T-cell (primary cell): ENCODE measurements at regions not wholly inside any gene's neighbourhood (a gene's known extent, or its start where the extent isn't known, plus 50 kb on each side); places are given as distances from the start of the nearest gene placed in this dataset.

Experiments
- ATAC-seq, 4 experiments: fragments of 200-7000 bp in 3 of 4; fragments of 150-1000 bp in 1 of 4; cut with Tn5 transposase; replicated peaks in 1 of 4; 1 replicate in 3 of 4; 2 replicates in 1 of 4; pipeline ENCODE4 v1.10.0; 2021; ENCODE audit warnings: moderate library complexity in 3 of 4, mild to moderate bottlenecking in 2 of 4, moderate number of reproducible peaks in 1 of 4
- CTCF ChIA-PET, 2 donors: fragments of 300-600 bp; sonication (Branson Sonifier 250); formaldehyde crosslinking; loops; one replicate each; lab custom pipeline; 2022; ENCODE audit warnings: antibody characterized with exemption in 2 of 2; lab: Charles Lee
- POLR2A ChIA-PET, 2 donors: fragments of 300-600 bp; sonication (Branson Sonifier 250); formaldehyde crosslinking; loops; one replicate each; lab custom pipeline; 2022; ENCODE audit warnings: antibody characterized with exemption in 2 of 2; lab: Charles Lee
- DNase-seq, 35 experiments: peaks; one replicate each; pipeline versions ENCODE4 v3.0.0 to v3.0.0-alpha.2; 2013 to 2023
- H3K27ac ChIP-seq: one replicate; pipeline ENCODE4 v1.5.1; 2013; ENCODE audit warnings: low read length
- H3K27me3 ChIP-seq, 2 experiments: replicated peaks in 1 of 2; 1 replicate in 1 of 2; 2 replicates in 1 of 2; pipeline versions ENCODE4 v1.6.1 to v1.7.0; 2013; ENCODE audit warnings: low read length in 1 of 2, mixed read lengths in 1 of 2; ENCODE audit not compliant: control insufficient read depth in 2 of 2, insufficient read depth in 2 of 2; ENCODE audit errors: extremely low read depth in 1 of 2
- H3K36me3 ChIP-seq, 2 donors: 1 replicate in 1 of 2; 2 replicates in 1 of 2; pipeline versions ENCODE4 v1.6.1 to v1.7.0; 2013; ENCODE audit warnings: low read length in 1 of 2; ENCODE audit not compliant: control insufficient read depth in 2 of 2, insufficient read depth in 1 of 2; ENCODE audit errors: extremely low read depth in 1 of 2
- H3K4me1 ChIP-seq, 2 experiments: 1 replicate in 1 of 2; 2 replicates in 1 of 2; pipeline versions ENCODE4 v1.6.1 to v1.7.0; 2013; ENCODE audit warnings: low read length in 2 of 2, mixed read lengths in 1 of 2; ENCODE audit not compliant: insufficient read depth in 2 of 2, control insufficient read depth in 1 of 2; ENCODE audit errors: extremely low read depth in 1 of 2
- H3K4me3 ChIP-seq, 2 donors: 1 replicate in 1 of 2; 2 replicates in 1 of 2; pipeline versions ENCODE4 v1.5.1 to v1.7.0; 2013; ENCODE audit warnings: mild to moderate bottlenecking in 2 of 2, low read length in 1 of 2, moderate library complexity in 1 of 2; ENCODE audit not compliant: control insufficient read depth in 1 of 2; ENCODE audit errors: extremely low read depth in 1 of 2
- H3K9me3 ChIP-seq: 2 replicates; pipeline ENCODE4 v1.7.0; 2013
- H3K27ac Mint-ChIP-seq, 2 donors: one replicate each; pipeline ENCODE4 v1.8.0; 2020 to 2021; ENCODE audit warnings: mild to moderate bottlenecking in 2 of 2, mixed read lengths in 2 of 2
- H3K27me3 Mint-ChIP-seq, 2 donors: one replicate each; pipeline ENCODE4 v1.8.0; 2021 to 2022; ENCODE audit warnings: mixed read lengths in 2 of 2
- H3K36me3 Mint-ChIP-seq: one replicate; pipeline ENCODE4 v1.8.0; 2021; ENCODE audit warnings: mixed read lengths
- H3K4me1 Mint-ChIP-seq, 3 donors: one replicate each; pipeline ENCODE4 v1.8.0; 2020 to 2022; ENCODE audit warnings: mixed read lengths in 3 of 3, mild to moderate bottlenecking in 1 of 3
- H3K4me3 Mint-ChIP-seq, 3 donors: one replicate each; pipeline ENCODE4 v1.8.0; 2020 to 2022; ENCODE audit warnings: mild to moderate bottlenecking in 3 of 3, mixed read lengths in 3 of 3, moderate library complexity in 3 of 3
- H3K9me3 Mint-ChIP-seq, 3 donors: one replicate each; pipeline ENCODE4 v1.8.0; 2020 to 2022; ENCODE audit warnings: mixed read lengths in 3 of 3
- WGBS: methylation state at CpG from one replicate; pipeline ENCODE4 v1.1.5; 2013; ENCODE audit warnings: missing lambda C conversion rate; ENCODE audit not compliant: insufficient coverage; 5-methylcytosine and 5-hydroxymethylcytosine counted together

DNA sequence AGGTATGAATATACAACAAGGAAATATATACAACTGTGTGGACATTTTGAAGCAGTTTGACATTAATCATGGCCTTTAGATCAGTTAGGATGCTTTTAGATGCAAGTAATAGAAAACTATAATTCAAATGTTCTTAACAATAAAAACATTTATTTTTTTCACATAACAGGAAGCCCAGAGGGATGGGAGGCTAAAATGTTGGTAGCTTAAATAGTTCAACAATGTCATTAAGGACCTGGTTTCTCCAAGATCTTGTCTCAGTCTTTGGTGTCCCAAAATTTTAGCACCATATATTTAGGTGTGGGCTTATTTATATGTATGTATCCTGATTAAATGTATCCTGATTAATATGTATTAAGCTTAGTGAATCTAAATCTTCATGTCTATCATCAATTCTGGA lies 292.4 kb downstream of the NUAK1 start:
- no peaks in the 10 kb centered on the region for H3K9me3 Mint-ChIP-seq
- CTCF ChIA-PET = no interaction called here
- H3K27ac Mint-ChIP-seq = no peak overlapping the region
- H3K4me3 Mint-ChIP-seq = no peak overlapping the region
- Histone ChIP-seq H3K27me3 (peaks cover 0 to 2% of the 10 kb centered on the region in 2 experiments), H3K4me3 (no peak overlapping the region), H3K27ac (no peak overlapping the region), H3K9me3 (no peaks in the 10 kb centered on the region), H3K4me1 (no peaks in the 10 kb centered on the region), H3K36me3 (no peaks in the 10 kb centered on the region)
- ATAC-seq (no peak), DNase-seq (no peak)
- peaks cover 2 to 3% of the 10 kb centered on the region in 2 donors for H3K27me3 Mint-ChIP-seq
- H3K36me3 Mint-ChIP-seq = no peaks in the 10 kb centered on the region
- POLR2A ChIA-PET = no interaction called here
- H3K4me1 Mint-ChIP-seq = no peaks in the 10 kb centered on the region

DNA sequence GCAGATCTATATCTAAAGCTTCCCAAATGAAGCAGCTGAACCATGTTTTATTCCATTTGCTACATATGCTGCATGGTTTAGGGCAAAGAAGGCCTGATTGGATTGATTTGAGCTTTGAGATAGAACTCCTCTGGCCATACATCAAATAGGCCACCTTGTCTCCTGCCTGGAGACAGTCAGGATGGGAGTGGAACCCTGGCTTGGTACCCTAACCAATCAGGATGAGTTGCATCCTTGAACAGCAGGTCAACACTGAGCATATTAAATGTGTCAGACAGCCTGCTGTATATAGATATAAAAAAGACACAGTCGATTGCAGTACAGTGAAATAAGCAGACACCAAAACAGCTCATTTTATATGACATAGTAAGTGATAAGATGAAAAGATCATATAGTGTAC lies 291.7 kb downstream of the NUAK1 start:
- ChIA-PET POLR2A (no interaction called here), CTCF (no interaction called here)
- ATAC-seq (no peak), DNase-seq (no peak)
- H3K36me3 ChIP-seq = no peaks in the 10 kb centered on the region
- H3K9me3 ChIP-seq = no peaks in the 10 kb centered on the region
- Mint-ChIP-seq H3K27me3 (peaks cover 2 to 3% of the 10 kb centered on the region in 2 donors), H3K36me3 (no peaks in the 10 kb centered on the region), H3K9me3 (no peaks in the 10 kb centered on the region), H3K4me3 (no peak overlapping the region), H3K4me1 (no peaks in the 10 kb centered on the region), H3K27ac (no peak overlapping the region)
- no CpG with 5 or more reads among the region's 1 CpG for WGBS
- H3K4me1 ChIP-seq = no peaks in the 10 kb centered on the region
- H3K27ac ChIP-seq = no peak overlapping the region
- no peak overlapping the region for H3K4me3 ChIP-seq
- peaks cover 0 to 2% of the 10 kb centered on the region in 2 experiments for H3K27me3 ChIP-seq

DNA sequence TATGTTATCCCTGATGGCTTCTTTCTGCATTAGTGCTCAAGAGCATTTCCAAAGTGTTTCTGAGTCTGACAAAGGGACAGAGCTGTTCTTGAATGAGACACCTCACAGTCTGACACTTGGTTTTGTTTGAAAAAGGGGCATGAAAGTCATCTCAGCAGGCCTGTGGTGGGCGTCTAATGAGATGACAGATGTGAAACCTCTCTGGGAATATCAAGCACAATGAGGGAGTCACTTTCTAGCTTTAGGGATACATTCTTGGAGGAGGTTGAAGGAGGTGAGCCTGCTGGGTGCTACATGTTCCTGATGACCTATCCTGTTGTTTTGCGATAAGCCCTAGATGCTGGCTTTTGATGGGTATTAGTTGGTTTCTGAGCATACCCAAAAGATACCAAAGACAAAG lies 290.5 kb downstream of the NUAK1 start:
- ATAC-seq = no peak
- Histone ChIP-seq H3K27me3 (peaks cover 0 to 2% of the 10 kb centered on the region in 2 experiments), H3K4me1 (no peaks in the 10 kb centered on the region), H3K36me3 (no peaks in the 10 kb centered on the region), H3K9me3 (no peaks in the 10 kb centered on the region), H3K4me3 (no peak overlapping the region), H3K27ac (no peak overlapping the region)
- no peaks in the 10 kb centered on the region for H3K36me3 Mint-ChIP-seq
- ChIA-PET POLR2A (no interaction called here), CTCF (no interaction called here)
- 80% methylated on average over 1 of the region's 2 CpGs for WGBS
- H3K27ac Mint-ChIP-seq = no peak overlapping the region
- DNase-seq = no peak
- peaks cover 2 to 3% of the 10 kb centered on the region in 2 donors for H3K27me3 Mint-ChIP-seq
- no peaks in the 10 kb centered on the region for H3K4me1 Mint-ChIP-seq
- no peaks in the 10 kb centered on the region for H3K9me3 Mint-ChIP-seq
- H3K4me3 Mint-ChIP-seq = no peak overlapping the region

DNA sequence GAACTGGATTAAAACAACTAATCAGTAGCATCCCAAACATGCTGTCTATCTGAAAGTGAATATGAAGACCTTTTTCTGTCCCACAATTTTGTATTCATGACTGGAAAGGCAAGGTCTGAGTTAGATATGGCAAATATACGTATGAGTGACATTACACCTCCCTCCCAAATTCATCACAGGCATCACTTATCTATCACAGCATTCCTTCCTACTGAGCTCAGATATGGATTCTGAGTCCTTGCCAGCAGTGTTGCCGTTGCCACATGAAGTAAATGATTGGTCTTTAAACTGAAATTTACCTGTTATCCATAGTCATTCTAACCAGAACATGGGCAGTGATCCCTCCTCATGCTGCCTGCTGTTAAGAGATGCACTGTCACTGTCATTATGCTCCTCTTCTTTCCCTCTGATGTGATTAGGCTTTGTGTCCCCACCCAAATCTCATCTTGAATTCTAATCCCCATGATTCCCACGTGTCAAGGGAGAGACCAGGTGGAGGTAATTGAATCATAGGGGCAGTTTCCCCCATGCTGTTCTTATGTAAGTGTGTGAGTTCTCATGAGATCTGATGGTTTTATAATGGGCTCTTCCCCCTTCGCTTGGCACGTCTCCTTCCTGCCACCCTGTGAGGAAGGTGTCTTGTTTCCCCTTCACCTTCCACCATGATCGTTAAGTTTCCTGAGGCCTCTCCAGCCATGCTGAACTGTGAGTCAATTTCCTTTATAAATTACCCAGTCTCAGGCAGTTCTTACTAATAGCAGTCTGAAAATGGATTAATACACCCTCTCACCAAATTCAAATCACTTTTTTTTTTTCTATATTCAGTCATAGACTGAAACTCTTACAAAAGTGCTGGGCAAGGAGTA lies 288.4 kb downstream of the NUAK1 start:
- H3K27me3 ChIP-seq = no peaks in the 10 kb centered on the region
- ATAC-seq (no peak), DNase-seq (no peak)
- H3K27me3 Mint-ChIP-seq = peaks cover 2 to 3% of the 10 kb centered on the region in 2 donors
- H3K36me3 Mint-ChIP-seq = no peaks in the 10 kb centered on the region
- ChIA-PET POLR2A (no interaction called here), CTCF (no interaction called here)
- H3K27ac Mint-ChIP-seq = no peak overlapping the region
- H3K36me3 ChIP-seq = no peaks in the 10 kb centered on the region
- no peaks in the 10 kb centered on the region for H3K4me1 Mint-ChIP-seq
- no peak overlapping the region for H3K27ac ChIP-seq
- no peaks in the 10 kb centered on the region for H3K9me3 Mint-ChIP-seq
- no peak overlapping the region for H3K4me3 Mint-ChIP-seq
- WGBS = 47% methylated on average over 3 of the region's 6 CpGs
- H3K4me3 ChIP-seq = no peak overlapping the region
- H3K9me3 ChIP-seq = no peaks in the 10 kb centered on the region
- no peaks in the 10 kb centered on the region for H3K4me1 ChIP-seq

DNA sequence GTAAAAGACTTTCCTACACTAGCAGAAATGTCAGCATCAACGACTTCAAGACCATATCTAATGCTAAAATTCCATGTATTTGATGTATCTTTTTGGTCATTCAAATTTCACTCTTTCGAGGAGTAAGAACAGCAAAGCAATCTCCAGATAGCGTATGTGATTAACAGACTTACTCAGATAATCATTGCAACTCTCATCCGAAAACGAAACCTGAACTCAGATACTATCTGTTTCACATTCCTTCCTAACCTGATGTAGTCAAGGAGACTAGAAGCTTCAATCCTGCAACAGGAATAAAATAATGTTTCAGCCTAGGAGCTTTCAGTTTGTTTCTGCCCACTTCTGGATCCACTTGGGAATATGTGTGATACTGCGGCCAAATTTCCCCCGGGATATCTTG lies 286.3 kb downstream of the NUAK1 start:
- no peaks in the 10 kb centered on the region for H3K36me3 Mint-ChIP-seq
- Histone ChIP-seq H3K36me3 (no peaks in the 10 kb centered on the region), H3K27ac (no peak overlapping the region), H3K4me1 (no peaks in the 10 kb centered on the region), H3K27me3 (no peaks in the 10 kb centered on the region), H3K9me3 (no peaks in the 10 kb centered on the region), H3K4me3 (no peak overlapping the region)
- H3K9me3 Mint-ChIP-seq = peaks cover 0 to 3% (median 0%) of the 10 kb centered on the region in 3 donors
- H3K27me3 Mint-ChIP-seq = peaks cover 2 to 6% of the 10 kb centered on the region in 2 donors
- no peak overlapping the region for H3K4me3 Mint-ChIP-seq
- CTCF ChIA-PET = no interaction called here
- DNase-seq (no peak), ATAC-seq (no peak)
- no peaks in the 10 kb centered on the region for H3K4me1 Mint-ChIP-seq
- H3K27ac Mint-ChIP-seq = no peak overlapping the region
- WGBS = 74% methylated on average over 3 of the region's 7 CpGs
- POLR2A ChIA-PET = no interaction called here

DNA sequence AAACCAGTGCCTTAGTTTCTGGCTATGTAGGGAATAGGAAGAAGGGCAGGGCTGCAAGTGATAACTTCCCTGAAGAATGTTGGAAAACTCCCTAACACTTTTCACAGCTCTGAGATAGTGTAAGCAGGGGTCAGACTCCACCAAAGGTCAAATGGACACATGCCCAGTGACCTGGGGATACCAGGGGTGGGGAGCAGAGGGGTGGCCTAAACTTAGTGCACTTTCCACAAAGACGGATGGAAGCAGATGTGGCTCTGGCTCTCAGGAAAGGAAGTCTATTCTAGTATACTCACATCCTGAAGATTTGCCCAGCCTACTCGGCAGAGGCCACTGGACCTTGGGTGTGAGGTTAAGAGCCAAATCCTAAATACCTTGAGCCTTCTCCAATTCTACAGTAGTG lies 285.8 kb downstream of the NUAK1 start:
- no peaks in the 10 kb centered on the region for H3K36me3 ChIP-seq
- ChIA-PET POLR2A (no interaction called here), CTCF (no interaction called here)
- no peak overlapping the region for H3K27ac ChIP-seq
- DNase-seq (no peak), ATAC-seq (no peak)
- whole genome bisulfite sequencing = no CpG with 5 or more reads among the region's 2 CpGs
- no peaks in the 10 kb centered on the region for H3K27me3 ChIP-seq
- no peaks in the 10 kb centered on the region for H3K9me3 ChIP-seq
- H3K4me3 Mint-ChIP-seq = no peak overlapping the region
- no peak overlapping the region for H3K27ac Mint-ChIP-seq
- H3K4me3 ChIP-seq = no peak overlapping the region
- H3K4me1 Mint-ChIP-seq = no peaks in the 10 kb centered on the region
- no peaks in the 10 kb centered on the region for H3K4me1 ChIP-seq
- H3K9me3 Mint-ChIP-seq = peaks cover 0 to 3% (median 0%) of the 10 kb centered on the region in 3 donors
- H3K36me3 Mint-ChIP-seq = no peaks in the 10 kb centered on the region
- peaks cover 2 to 6% of the 10 kb centered on the region in 2 donors for H3K27me3 Mint-ChIP-seq
